HG03342 (cell line): ENCODE measurements at regions not wholly inside any gene's neighbourhood (a gene's known extent, or its start where the extent isn't known, plus 50 kb on each side); places are given as distances from the start of the nearest gene placed in this dataset.

Source experiments
- ATAC-seq: cut with Tn5 transposase; IDR thresholded peaks from one replicate; pipeline ENCODE4 v1.9.1; 2021; ENCODE audit warnings: mild to moderate bottlenecking, moderate library complexity; ENCODE audit not compliant: unreplicated experiment

DNA sequence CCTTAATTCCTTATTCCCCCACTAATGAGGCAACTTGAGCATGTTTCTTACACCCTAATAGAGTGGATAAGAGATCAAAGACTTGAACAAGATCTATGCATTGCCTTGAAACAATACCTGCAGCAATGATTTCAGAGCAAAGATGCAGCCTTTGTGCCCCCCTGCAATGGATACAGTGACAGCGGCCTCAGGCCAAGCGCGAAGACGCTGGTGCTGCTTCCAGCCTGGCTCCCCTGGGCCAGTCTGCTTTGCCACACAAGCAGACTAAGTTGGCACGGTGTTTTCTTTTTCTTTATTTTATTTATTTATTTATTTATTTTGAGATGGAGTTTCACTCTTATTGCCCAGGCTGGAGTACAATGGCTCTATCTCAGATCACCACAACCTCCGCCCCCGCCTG is 179.8 kb upstream of the S1PR3 start:
- ATAC-seq = no peak

DNA sequence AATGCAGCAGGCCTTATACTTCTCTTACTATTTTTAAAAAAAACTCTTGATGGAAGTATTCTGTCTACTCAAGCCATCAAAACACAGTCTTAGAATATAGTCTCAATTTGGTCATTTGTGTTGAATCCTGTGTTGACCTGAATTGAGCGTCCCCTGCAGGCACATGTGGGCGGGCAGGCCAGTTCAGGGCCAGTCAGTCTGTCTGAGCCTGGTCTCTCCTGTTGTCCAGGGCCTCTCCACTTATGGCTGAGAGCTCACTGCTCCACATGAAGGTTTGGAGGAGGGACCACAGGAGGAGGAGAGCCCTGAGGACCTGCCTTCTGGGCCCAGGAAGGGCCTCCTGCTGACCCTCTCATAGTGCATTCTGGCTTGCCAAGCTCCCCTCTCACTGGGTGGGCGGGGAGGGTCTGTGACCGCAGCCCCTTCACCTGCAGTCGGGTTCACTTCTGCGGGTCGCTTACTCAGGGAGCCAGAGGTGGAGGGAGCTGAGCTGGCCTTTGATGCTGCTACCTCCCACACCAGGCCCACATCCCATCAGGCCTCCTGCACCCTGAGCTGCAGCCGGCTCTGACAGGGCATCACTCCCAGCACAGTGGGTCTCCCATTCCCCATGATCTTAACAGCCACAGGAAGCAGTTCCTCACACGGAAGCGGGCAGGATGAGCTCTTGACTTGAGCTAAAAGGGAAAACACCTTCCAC is 178.2 kb upstream of the S1PR3 start:
- ATAC-seq = no peak

DNA sequence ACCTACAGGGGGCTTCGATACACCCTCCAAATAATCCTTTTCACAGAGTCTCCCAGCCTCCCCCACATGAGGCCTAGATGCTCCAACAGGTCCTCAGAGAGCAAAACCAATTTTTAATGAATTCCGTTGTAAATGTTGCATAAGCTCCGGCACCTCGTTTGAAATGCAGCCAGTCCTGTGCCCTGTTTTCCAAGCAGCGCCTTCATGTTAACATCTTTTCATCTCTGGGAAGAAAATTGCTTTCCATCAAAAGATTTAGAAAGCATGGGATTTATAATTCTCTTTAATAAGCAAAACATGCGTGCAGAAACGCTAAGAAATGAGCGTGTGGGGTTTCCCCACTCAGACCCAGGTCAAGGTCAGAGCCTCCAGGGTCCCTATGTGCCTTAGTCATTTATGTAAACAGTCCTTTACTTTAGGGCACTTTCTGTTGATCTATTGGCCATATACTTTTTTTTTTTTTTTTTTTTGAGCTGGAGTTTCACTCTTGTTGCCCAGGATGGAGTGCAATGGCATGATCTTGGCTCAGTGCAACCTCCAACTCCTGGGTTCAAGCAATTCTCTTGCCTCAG is 177.5 kb upstream of the S1PR3 start:
- ATAC-seq = no peak

DNA sequence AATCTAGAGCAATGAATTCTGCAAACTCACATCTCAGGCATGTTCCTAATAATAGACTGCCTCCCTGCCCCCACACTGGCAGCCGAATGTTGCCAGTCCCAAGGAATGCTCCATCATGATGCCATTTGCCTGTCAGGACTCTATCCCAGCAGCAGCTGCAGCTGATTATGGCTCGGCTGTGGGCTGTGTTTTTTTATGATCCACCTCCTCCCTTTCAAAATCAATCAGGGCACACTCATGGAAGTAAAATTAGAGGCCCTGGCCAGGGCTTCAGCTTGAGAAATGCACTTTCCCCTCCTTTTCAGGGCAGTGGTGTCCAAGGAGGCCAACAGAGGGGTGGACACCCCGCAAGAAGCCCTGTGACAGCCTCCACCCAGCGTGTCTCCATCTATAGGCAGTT is 176.7 kb upstream of the S1PR3 start:
- no peak for ATAC-seq

DNA sequence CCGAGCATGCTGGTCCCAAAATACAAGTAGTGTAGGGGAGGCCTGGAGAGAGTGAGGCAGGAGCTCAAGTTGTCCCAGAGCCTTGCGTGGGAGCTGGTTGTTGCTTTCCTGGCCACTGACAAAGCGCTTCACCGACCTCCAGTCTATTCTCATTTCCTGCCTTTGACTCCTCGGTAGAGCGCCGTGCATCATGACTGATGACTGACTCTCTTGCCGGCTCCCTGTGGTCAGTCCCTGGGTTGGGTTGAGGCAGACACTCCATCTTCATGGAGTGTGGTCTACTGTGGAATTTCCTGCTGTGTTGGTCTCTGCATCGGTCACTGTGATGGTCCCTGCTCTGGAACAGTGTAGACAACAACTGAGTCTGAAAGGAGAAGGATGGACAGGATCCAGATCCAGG is 175.1 kb upstream of the S1PR3 start:
- no peak for ATAC-seq

DNA sequence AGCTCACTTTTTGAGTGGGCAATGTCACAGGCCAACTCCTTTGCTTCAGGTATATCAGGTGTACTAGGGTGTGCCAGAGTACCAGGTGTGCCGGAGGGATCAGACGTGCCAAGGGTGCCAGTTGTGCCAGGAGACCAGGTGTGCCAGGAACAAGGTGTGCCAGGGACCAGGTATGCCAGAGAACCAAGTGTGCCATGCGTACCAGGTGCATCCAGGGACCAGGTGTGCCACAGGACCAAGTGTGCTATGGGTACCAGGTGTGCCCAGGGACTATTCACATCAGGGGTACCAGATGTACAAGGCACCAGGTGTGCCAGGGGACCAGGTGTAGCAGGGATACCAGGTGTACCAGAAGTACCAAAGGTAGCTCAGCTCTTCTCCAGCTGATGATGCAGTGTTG is 174.7 kb upstream of the S1PR3 start:
- ATAC-seq = no peak

DNA sequence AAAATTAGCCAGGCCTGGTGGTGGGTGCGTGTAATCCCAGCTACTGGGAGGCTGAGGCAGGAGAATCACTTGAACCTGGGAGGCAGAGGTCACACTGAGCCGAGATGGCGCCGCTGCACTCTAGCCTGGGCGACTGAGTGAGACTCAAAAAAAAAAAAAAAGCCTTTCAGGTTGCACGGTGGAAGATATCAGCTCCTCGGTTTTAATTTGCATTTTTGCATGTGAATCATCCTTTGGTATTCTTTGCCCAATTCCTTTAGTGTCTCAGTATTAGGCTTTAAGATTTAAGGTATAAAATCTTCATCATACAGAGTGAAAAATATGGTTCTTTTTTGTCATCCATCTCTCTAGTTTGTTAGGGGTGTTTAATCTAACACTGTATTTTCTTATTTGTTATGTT is 173.6 kb upstream of the S1PR3 start:
- ATAC-seq = no peak

DNA sequence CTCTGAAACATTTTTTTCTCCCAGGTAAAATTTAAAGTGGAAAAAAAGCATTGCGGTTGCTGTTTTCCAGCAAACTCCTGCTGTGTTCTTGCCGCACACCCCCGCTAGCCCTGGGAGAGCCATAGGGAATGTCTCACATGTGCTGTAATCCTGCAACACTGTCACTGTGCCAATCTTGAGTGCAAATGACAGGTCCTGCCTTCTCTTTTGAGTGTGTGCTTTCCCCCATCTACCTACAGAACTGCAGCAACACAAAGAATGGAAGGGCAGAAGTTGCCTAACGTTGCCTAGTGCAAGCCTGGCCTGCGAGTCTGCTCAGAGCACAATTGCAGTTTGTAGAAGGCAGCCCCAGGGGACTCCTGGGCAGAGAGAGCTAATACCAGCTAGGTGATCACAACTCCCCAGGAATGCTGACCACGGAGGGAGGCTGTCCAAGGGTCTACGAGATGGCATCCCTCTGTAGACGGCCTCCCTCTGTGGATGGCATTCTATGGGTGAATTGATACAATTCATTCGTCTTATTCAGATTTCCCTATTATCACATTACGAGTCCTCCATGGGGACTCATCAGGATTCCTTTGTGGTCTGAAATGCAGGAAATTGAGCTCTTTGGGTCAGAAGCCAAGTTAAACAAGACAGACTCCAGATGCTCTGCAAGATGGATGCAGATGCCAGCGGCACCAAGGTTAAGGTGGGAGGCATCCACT is 172.6 kb upstream of the S1PR3 start:
- ATAC-seq = no peak

DNA sequence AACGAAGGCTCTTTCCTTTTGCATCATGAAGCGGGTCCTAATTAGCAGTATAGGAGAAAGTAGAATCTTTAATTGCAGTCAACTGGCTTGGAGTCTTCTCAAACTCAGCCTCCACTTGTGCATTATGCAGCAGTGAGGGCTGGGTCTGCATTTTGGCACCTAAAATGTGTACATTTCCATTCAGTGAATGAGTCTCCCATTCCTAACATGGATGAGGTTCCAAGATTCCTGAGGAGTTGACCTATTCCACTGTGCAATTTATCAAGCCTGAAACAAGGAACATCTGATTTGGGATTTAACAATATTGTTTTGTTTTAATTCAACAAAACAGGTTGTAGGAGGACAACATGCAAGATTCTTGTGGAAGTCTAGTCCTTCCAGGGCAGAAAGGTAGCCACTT is 171.8 kb upstream of the S1PR3 start:
- ATAC-seq = no peak

DNA sequence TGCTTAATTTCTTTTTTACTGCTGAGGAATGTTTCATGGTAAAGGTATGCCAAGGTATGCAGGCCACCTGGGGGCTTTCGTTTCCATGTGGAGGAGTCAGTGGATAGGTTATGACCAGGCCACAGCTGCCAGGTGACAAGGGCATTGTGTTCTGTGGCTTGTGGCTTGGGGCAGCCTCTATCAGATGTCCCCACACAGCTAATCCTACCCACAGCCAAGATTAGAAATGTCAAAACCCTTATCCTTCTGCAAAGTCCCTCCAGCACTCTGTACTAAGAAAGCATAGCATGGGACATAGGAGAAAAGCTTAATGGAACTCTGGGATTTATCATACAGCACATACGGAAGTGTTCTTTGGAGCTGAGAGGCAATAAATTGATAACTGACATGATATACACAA is 171.2 kb upstream of the S1PR3 start:
- no peak for ATAC-seq

DNA sequence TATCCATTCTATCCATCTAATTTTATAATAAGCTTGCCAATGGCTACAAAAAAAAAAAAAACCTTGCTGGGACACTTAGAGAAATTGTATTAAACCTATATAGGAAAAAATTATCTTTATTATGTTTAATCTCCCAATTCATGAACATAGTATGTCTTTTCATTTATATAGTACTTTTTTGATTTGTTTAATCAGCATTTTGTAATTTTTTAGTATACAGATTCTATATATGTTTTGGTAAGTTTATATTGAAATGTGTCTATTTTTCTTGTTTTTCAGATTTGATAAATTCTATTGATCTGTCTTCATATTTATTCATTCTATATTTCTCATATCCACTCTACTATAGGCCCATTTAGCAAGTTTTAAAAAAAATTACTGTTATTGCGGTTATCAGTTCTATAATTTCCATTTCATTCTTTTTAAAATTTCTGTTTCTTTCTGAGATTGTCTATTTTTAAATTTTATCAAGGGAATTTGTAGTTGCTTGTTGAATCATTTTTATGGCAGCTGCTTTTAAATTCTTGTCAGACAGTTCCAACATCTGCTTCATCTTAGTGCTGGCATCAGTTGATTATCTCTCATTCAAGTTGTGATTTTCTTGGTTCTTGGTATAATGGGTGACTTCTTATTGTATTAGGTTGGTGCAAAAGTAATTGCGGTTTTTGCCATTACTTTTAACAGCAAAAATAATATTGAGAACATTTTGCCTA is 170.1 kb upstream of the S1PR3 start:
- no peak for ATAC-seq

DNA sequence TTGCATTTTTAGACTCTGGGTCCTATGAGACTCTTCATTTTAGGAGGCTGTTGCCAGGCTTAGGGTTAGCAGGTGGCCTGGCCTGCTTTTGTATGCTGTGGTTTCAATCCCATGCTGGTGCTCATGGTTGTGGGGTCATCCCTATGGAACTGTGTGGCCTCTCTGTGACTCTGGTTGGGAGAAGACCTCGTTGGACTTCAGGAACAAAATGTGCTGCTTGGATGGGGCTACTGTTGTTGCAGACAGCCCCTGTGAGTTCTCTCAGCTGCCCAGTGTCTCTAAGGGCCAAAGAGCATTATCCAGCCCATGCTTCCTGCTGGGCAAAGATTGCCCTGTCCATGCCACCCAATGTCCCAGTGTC is 169.5 kb upstream of the S1PR3 start:
- no peak for ATAC-seq

DNA sequence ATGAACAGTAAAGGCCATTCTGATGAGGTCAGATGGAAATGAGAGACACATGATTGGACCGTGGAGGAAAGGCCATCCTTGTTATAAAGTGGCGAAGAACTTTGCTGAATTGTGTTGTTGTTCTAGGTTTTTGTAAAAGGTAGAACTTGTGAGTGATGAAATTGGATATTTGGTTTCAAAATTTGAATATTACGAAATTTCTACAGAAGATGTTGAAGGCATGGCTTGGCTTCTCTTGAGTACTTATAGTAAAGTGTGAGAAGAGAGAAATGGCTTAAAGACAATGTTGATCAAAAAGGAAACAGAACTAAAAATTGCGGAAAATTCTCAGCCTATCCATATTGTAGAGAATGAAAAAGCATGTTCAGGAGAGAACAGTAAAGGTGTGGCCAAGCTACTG is 166.6 kb upstream of the S1PR3 start:
- ATAC-seq = no peak

DNA sequence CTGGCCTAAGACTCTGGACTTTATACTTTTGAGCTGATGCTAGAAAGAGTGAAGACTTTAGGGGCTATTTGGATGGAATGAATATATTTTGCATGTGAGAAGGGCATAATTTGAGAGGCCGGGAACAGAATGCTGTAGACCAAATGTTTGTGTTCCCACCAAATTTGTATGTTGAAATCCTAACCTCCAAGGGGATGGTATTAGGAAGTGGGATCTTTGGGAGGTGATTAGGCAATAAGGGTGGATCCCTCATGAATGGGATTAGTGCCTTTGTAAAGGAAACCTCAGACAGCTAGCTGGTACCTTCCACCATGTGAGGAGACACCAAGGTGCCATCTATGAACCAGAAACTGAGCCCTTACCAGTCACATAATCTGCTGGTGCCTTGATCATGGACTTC is 165.1 kb upstream of the S1PR3 start:
- no peak for ATAC-seq

DNA sequence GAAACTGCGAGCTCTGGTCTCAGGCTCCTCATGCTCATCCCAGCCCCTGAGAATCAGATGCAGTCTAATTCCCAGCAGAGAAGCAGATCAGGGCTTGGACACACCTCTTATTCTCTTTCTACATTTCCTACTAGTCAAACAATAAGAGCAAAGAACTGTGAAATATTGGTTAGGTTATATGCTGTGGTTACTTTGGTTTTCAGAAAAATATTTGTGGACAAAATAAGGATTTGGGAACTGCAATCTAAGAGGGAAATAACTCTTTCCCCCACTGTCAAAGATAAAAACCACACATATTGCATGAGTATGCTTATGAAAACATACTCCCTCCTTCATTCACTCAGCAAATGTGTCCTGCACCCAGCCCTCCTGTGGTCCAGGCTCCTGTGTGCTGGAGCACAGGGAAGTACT is 164.5 kb upstream of the S1PR3 start:
- ATAC-seq = no peak

DNA sequence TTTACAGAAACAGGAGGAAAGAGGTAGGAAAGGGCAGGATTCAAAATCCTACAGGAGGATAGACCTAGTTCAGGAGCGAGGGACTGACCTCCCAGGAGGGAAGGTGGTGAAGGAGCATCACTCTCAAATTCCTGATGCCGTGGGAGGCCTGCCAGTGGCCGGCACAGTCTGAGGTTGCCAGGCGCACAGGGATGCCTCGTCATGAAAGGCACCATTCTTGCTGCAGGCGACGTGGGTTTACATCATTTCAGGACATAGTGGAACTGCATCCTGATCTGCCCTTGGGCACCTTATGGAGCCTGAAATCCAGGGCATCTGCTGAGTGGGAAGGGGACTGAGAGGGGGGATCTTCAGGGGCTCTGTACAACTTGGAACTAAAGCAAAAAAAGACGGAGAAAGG is 163.2 kb upstream of the S1PR3 start:
- ATAC-seq = no peak

DNA sequence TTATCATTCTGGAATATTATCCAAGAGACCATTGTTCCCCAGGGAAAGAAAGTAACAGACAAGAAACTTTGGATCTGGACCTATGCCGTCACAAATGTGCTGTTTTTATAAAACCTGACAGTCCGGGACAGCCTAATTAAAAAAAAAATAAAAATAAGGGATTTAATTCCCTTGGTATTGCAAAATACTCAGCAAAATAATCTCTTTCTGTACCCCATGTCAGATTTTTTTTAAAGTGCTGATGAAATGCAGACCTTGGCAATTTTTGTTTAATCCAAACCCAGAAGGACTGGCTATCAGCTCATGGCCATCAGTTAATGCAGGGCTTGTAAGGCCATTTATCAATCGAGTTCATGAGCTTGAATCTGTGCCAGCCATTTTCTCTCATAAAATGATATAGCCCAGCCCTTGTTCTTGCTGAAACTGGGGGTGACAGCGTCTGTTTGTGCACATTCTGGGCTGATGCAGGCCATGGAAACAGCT is 162.7 kb upstream of the S1PR3 start:
- ATAC-seq = no peak

DNA sequence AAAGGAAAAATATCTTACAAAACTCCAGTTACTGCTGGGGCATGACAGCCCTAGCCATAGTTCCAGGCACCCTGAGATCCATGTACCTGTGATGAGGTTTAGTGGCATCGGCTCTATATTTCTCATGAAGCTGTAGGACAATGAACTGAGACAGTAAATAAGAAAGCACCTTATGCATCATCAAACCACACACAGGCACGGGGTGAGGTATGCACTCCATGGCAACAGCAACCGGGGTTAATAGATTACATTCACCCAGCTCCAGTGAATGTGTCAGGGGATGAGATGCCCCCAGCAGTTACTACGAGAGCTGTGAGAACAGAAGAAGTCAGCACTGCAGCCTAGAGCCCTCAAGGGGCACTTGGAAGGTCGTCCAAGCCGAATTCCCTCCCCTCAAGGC is 162.0 kb upstream of the S1PR3 start:
- ATAC-seq = peak; percentile 87

DNA sequence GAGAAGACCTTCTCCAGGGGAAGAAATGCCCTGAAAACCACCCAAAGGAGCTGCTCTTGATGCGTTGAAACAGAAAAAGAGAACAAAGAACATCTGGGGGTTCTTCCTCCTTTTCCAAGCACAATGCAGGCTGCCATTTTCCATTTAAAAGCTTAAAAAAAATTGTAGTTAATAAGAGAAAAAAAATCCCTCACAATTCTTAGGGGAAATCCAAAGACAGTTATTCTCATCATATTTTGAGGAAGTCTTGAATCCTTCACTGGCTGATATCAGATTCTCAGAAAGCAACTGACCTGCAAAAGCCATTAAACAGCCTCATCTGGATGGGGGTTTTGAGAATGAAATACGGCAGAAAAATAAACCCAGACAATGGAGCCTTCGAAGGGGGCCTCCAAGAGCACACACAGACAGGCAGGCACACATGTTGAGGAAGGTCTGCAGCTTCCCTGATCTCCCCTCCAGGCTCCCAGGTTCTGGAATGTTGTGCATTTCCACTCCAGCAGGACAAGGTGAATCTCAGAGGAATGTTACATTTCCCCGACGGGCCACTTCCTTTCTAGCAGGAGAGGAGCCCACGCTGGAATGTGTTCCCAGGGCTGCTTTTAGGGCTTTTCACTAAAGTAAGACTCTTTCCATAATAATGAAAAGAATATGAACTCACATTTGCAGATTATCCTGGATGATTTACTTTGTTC is 159.4 kb upstream of the S1PR3 start:
- no peak for ATAC-seq

DNA sequence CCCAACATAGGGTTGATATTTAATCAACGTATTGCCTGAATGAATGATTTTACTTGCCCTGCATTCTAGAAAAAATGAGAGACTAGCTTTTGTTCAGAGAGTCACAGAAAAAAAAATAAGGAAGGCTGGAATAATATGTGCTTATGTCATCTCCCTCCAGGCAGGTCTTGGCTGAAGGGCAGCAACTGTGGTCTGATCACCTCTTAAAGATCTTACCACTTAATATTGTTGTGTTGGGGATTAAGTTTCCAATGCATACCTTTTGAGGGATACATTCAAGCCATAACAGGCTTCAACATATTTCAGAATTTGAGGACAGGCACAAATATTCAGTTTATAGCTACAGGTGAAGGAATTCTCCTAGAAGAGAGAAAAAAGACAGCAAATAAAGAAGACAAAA is 157.3 kb upstream of the S1PR3 start:
- no peak for ATAC-seq

DNA sequence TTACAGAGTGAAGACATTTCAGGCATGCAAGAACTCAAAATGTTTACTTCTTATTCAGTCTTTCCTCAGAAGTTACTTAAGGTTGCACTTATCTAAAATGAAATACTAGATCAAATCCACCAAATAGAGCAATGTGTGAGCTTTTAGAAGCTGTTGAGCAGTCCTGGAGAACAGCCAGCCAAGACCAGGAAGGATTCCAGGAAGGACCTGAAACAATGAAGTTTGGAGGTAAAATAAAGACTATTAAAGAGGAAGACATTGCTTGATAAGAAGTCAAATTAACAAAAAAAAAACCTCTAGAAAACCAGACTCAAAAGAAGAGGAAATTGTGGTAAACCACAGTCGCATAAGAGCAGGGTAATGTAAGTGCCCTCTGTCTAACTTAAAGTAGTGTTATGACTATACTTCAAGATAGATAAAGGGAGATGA is 156.2 kb upstream of the S1PR3 start:
- peak; percentile 91 for ATAC-seq
